Sigmoid colon (tissue), 6 donors: ENCODE measurements at regions not wholly inside any gene's neighbourhood (a gene's known extent, or its start where the extent isn't known, plus 50 kb on each side); places are given as distances from the start of the nearest gene placed in this dataset.

Experiments used
- DNase-seq: peaks from one replicate; pipeline ENCODE4 v3.0.0-alpha.2; 2019
- H3K27ac ChIP-seq, 4 donors: fragments of 200-600 bp; sonication (generic); one replicate each; pipeline ENCODE4 v1.5.1; 2016 to 2019; ENCODE audit warnings: mild to moderate bottlenecking in 1 of 4
- H3K27me3 ChIP-seq, 3 donors: fragments of 200-600 bp; sonication (generic); one replicate each; pipeline ENCODE4 v1.5.1; 2019; ENCODE audit warnings: mild to moderate bottlenecking in 1 of 3
- H3K36me3 ChIP-seq, 4 donors: fragments of 200-600 bp; sonication (generic); one replicate each; pipeline ENCODE4 v1.5.1; 2016 to 2019
- H3K4me1 ChIP-seq, 4 donors: fragments of 200-600 bp; sonication (generic); one replicate each; pipeline ENCODE4 v1.5.1; 2017 to 2019
- H3K4me3 ChIP-seq, 4 donors: fragments of 200-600 bp; sonication (generic); one replicate each; pipeline ENCODE4 v1.5.1; 2017 to 2019; ENCODE audit warnings: mild to moderate bottlenecking in 2 of 4, moderate library complexity in 1 of 4
- H3K9me3 ChIP-seq, 4 donors: fragments of 200-600 bp in 3 of 4; sonication (generic) in 3 of 4; one replicate each; pipeline versions ENCODE4 v1.5.1 to v1.6.1; 2013 to 2019
- CTCF ChIP-seq, 4 experiments: fragments of 450-650 bp in 3 of 4; fragments of 200-600 bp in 1 of 4; IDR thresholded peaks; one replicate each; pipeline ENCODE4 v1.5.1; 2016 to 2019; ENCODE audit warnings: antibody characterized with exemption in 4 of 4, mild to moderate bottlenecking in 3 of 4, moderate library complexity in 2 of 4
- EP300 ChIP-seq, 4 donors: sonication (generic); formaldehyde crosslinking; IDR thresholded peaks; one replicate each; pipeline ENCODE4 v1.6.1; 2017; ENCODE audit warnings: antibody characterized with exemption in 4 of 4
- POLR2A ChIP-seq, 2 donors: fragments of 450-650 bp; IDR thresholded peaks; one replicate each; pipeline ENCODE4 v1.6.1; 2016; ENCODE audit warnings: antibody characterized with exemption in 2 of 2, mild to moderate bottlenecking in 2 of 2, moderate library complexity in 2 of 2
- POLR2AphosphoS5 ChIP-seq, 4 donors: sonication (generic); formaldehyde crosslinking; IDR thresholded peaks; one replicate each; pipeline ENCODE4 v1.6.1; 2017; ENCODE audit warnings: antibody characterized with exemption in 4 of 4
- WGBS, 2 donors: extraction: QIAGEN DNeasy Blood & Tissue Kit; methylation state at CpG; one replicate each; pipeline ENCODE4 v1.1.7; 2013; 5-methylcytosine and 5-hydroxymethylcytosine counted together
- intact Hi-C: fragments of 100-400 bp; cut with DNase I; formaldehyde crosslinking; loops from one replicate; pipeline ENCODE4 v1.15.1; 2023
- donor health status: healthy with polysubstance abuse.
- donor health status: healthy.

GRCh38 chrX:3257471-3257870, 89.0 kb downstream of the MXRA5 start:
- Histone ChIP-seq H3K9me3 (no peaks in the 10 kb centered on the region), H3K36me3 (no peaks in the 10 kb centered on the region), H3K27me3 (no peaks in the 10 kb centered on the region), H3K4me1 (no peaks in the 10 kb centered on the region), H3K27ac (no peak overlapping the region), H3K4me3 (no peak overlapping the region)
- TF ChIP-seq EP300 (IDR thresholded peaks at IDR 0.05), result no peak
- no peak for TF ChIP-seq CTCF (IDR thresholded peaks at IDR 0.05)
- no peak for TF ChIP-seq POLR2A (IDR thresholded peaks at IDR 0.05)
- no peak for TF ChIP-seq POLR2AphosphoS5 (IDR thresholded peaks at IDR 0.05)
- intact Hi-C loops, result no loop called here
- 81 to 90% methylated on average over 3 of the region's 3 CpGs for WGBS, 2 donors
- DNase-seq, result no peak

- H3K27ac ChIP-seq, result no peak overlapping the region
- H3K4me1 ChIP-seq, result no peaks in the 10 kb centered on the region
- H3K36me3 ChIP-seq, result no peaks in the 10 kb centered on the region
- no peaks in the 10 kb centered on the region for H3K9me3 ChIP-seq
- intact Hi-C loops, result no loop called here
- 80 to 86% methylated on average over 3 of the region's 3 CpGs for WGBS, 2 donors
- no peak overlapping the region for H3K4me3 ChIP-seq
- DNase-seq, result no peak
- TF ChIP-seq CTCF (IDR thresholded peaks at IDR 0.05) (no peak), POLR2A (IDR thresholded peaks at IDR 0.05) (no peak), EP300 (IDR thresholded peaks at IDR 0.05) (no peak), POLR2AphosphoS5 (IDR thresholded peaks at IDR 0.05) (no peak)
- no peaks in the 10 kb centered on the region for H3K27me3 ChIP-seq
These were observed 89.6 kb downstream of the MXRA5 start for GRCh38 chrX:3256868-3257267.

GRCh38 chrX:3252744-3253143, 93.7 kb downstream of the MXRA5 start:
- no peak for DNase-seq
- 74 to 77% methylated on average over 3 of the region's 3 CpGs for WGBS, 2 donors
- intact Hi-C loops, result no loop called here

GRCh38 chrX:3250966-3251365, 95.5 kb downstream of the MXRA5 start:
- intact Hi-C loops, result no loop called here

More at GRCh38 chrX:3252744-3253143, 93.7 kb downstream of the MXRA5 start:
- Histone ChIP-seq H3K27me3 (no peaks in the 10 kb centered on the region), H3K4me1 (no peaks in the 10 kb centered on the region), H3K4me3 (no peak overlapping the region), H3K27ac (no peak overlapping the region), H3K36me3 (no peaks in the 10 kb centered on the region), H3K9me3 (no peaks in the 10 kb centered on the region)
- TF ChIP-seq EP300 (IDR thresholded peaks at IDR 0.05) (no peak), CTCF (IDR thresholded peaks at IDR 0.05) (no peak), POLR2A (IDR thresholded peaks at IDR 0.05) (no peak), POLR2AphosphoS5 (IDR thresholded peaks at IDR 0.05) (no peak)

More at GRCh38 chrX:3250966-3251365, 95.5 kb downstream of the MXRA5 start:
- Histone ChIP-seq H3K4me1 (no peaks in the 10 kb centered on the region), H3K36me3 (no peaks in the 10 kb centered on the region), H3K27ac (no peak overlapping the region), H3K27me3 (no peaks in the 10 kb centered on the region), H3K4me3 (no peak overlapping the region), H3K9me3 (no peaks in the 10 kb centered on the region)
- 53 to 60% methylated on average over 2 of the region's 2 CpGs for WGBS, 2 donors
- DNase-seq, result no peak
- TF ChIP-seq CTCF (IDR thresholded peaks at IDR 0.05), result no peak
